Endothelial cell of umbilical vein (primary cell): ENCODE measurements at regions not wholly inside any gene's neighbourhood (a gene's known extent, or its start where the extent isn't known, plus 50 kb on each side); places are given as distances from the start of the nearest gene placed in this dataset.

Experiments
- BruUV-seq: library from RNA; stranded (reverse); fragments of 400-500 nt; replicated peaks from 2 replicates; lab custom pipeline; 2021; lab: Mats Ljungman, UMichigan
- CTCF ChIA-PET: fragments of 300-600, 350-600 bp; sonication (Branson Sonifier 250); formaldehyde crosslinking; loops from one replicate; lab custom pipeline; 2021; ENCODE audit warnings: antibody characterized with exemption, inconsistent platforms; lab: Charles Lee
- POLR2A ChIA-PET: fragments of 300-600, 350-600 bp; sonication (Branson Sonifier 250); formaldehyde crosslinking; loops from one replicate; lab custom pipeline; 2021; ENCODE audit warnings: antibody characterized with exemption, inconsistent platforms; lab: Charles Lee
- DNase-seq: peaks from one replicate; pipeline ENCODE4 v3.0.0-alpha.2; 2011; ENCODE audit warnings: low read depth, low spot score
- FAIRE-seq: peaks from 2 replicates; lab custom pipeline; 2011; peaks lifted over from hg19 to GRCh38; lab: Jason Lieb, UNC
- H2AFZ ChIP-seq: 2 replicates; pipeline ENCODE4 v1.6.0; 2012; ENCODE audit warnings: low read depth, low read length, control low read depth, inconsistent platforms
- H3K27ac ChIP-seq: 2 replicates; pipeline ENCODE4 v1.5.1; 2011; ENCODE audit warnings: low read depth, mild to moderate bottlenecking, control low read depth, low read length, moderate library complexity; ENCODE audit not compliant: insufficient read depth
- H3K27me3 ChIP-seq, 2 experiments: 2 replicates each; pipeline versions ENCODE4 v1.6.0 to v1.6.1; 2011; ENCODE audit warnings: low read length in 2 of 2, mixed read lengths in 1 of 2; ENCODE audit not compliant: control insufficient read depth in 2 of 2, insufficient read depth in 2 of 2
- H3K36me3 ChIP-seq, 2 experiments: 2 replicates in 1 of 2; 3 replicates in 1 of 2; pipeline ENCODE4 v1.5.1; 2011; ENCODE audit warnings: low read length in 2 of 2, mild to moderate bottlenecking in 1 of 2, moderate library complexity in 1 of 2; ENCODE audit not compliant: control insufficient read depth in 2 of 2, insufficient read depth in 2 of 2; ENCODE audit errors: extremely low read depth in 1 of 2
- H3K4me1 ChIP-seq: 3 replicates; pipeline ENCODE4 v1.5.1; 2011; ENCODE audit warnings: mild to moderate bottlenecking, low read length; ENCODE audit not compliant: control insufficient read depth, insufficient read depth; ENCODE audit errors: extremely low read depth
- H3K4me2 ChIP-seq: 2 replicates; pipeline ENCODE4 v1.6.1; 2011; ENCODE audit warnings: low read length, control low read depth, mixed read lengths; ENCODE audit not compliant: insufficient read depth
- H3K4me3 ChIP-seq, 3 experiments: fragments of 200-600 bp in 1 of 3; sonication (generic), shearing (Covaris generic) in 1 of 3; replicated peaks in 1 of 3; 2 replicates each; pipeline ENCODE4 v1.5.1; 2011 to 2016; ENCODE audit warnings: control low read depth in 3 of 3, low read length in 3 of 3, mild to moderate bottlenecking in 2 of 3, inconsistent platforms in 1 of 3, low read depth in 1 of 3, moderate library complexity in 1 of 3; ENCODE audit not compliant: insufficient read depth in 1 of 3
- H3K79me2 ChIP-seq: 2 replicates; pipeline ENCODE4 v1.6.0; 2012; ENCODE audit warnings: low read length, inconsistent platforms; ENCODE audit not compliant: control insufficient read depth, insufficient read depth
- H3K9ac ChIP-seq: replicated peaks from 2 replicates; pipeline ENCODE3; 2011; ENCODE audit warnings: low read length, control low read depth; ENCODE audit not compliant: insufficient read depth; ENCODE audit errors: extremely low read depth
- H3K9me1 ChIP-seq: replicated peaks from 3 replicates; pipeline ENCODE4 v1.6.0; 2011; ENCODE audit warnings: mild to moderate bottlenecking, low read length; ENCODE audit not compliant: control insufficient read depth, insufficient read depth; ENCODE audit errors: extremely low read depth
- H3K9me3 ChIP-seq: replicated peaks from 2 replicates; pipeline ENCODE4 v1.5.1; 2012; ENCODE audit warnings: low read length, inconsistent platforms; ENCODE audit not compliant: control insufficient read depth, insufficient read depth
- H4K20me1 ChIP-seq: replicated peaks from 2 replicates; pipeline ENCODE3; 2011; ENCODE audit warnings: mild to moderate bottlenecking, low read length; ENCODE audit not compliant: control insufficient read depth, insufficient read depth; ENCODE audit errors: extremely low read depth
- CTCF ChIP-seq, 2 donors: IDR thresholded peaks; 1 replicate in 1 of 2; 2 replicates in 1 of 2; pipeline ENCODE4 v1.5.1; 2011; ENCODE audit warnings: low read length in 2 of 2, mild to moderate bottlenecking in 2 of 2, moderate library complexity in 2 of 2, control low read depth in 1 of 2, inconsistent platforms in 1 of 2, low read depth in 1 of 2; ENCODE audit not compliant: insufficient read depth in 1 of 2; ENCODE audit errors: extremely low read depth in 1 of 2
- EZH2 ChIP-seq: IDR thresholded peaks from 2 replicates; pipeline ENCODE4 v1.6.1; 2012; ENCODE audit warnings: borderline replicate concordance, low read depth, mild to moderate bottlenecking, moderate library complexity, low read length, inconsistent platforms; ENCODE audit not compliant: severe bottlenecking
- FOS ChIP-seq: IDR thresholded peaks from 2 replicates; pipeline ENCODE4 v1.6.1; 2011; ENCODE audit warnings: mild to moderate bottlenecking, low read length, moderate library complexity, borderline replicate concordance; ENCODE audit not compliant: insufficient read depth
- GATA2 ChIP-seq: IDR thresholded peaks from 2 replicates; pipeline ENCODE4 v1.7.0; 2011; ENCODE audit warnings: low read depth, mild to moderate bottlenecking, moderate library complexity, mixed read lengths, low read length; ENCODE audit not compliant: insufficient read length, insufficient read depth
- JUN ChIP-seq: IDR thresholded peaks from 2 replicates; pipeline ENCODE4 v1.6.1; 2011; ENCODE audit warnings: borderline replicate concordance, low read depth; ENCODE audit not compliant: insufficient read length, insufficient read depth
- MAX ChIP-seq: IDR thresholded peaks from 2 replicates; pipeline ENCODE4 v1.6.1; 2011; ENCODE audit not compliant: insufficient read depth, insufficient read length
- MYC ChIP-seq: IDR thresholded peaks from one replicate; pipeline ENCODE4 v1.6.1; 2011; ENCODE audit warnings: mild to moderate bottlenecking, low read depth, low read length
- POLR2A ChIP-seq: IDR thresholded peaks from 2 replicates; pipeline ENCODE4 v1.6.1; 2012; ENCODE audit warnings: low read depth, mild to moderate bottlenecking, control low read depth, low read length
- POLR2AphosphoS5 ChIP-seq: IDR thresholded peaks from 2 replicates; pipeline ENCODE4 v1.6.1; 2012; ENCODE audit warnings: low read depth, mild to moderate bottlenecking, control low read depth, low read length, moderate library complexity; ENCODE audit not compliant: insufficient read depth
- dilution Hi-C: fragments of 300-500 bp; cut with MboI; formaldehyde crosslinking; loops from one replicate; pipeline ENCODE4 v1.15.0; 2019; ENCODE audit warnings: low sequenced_read_pairs; ENCODE audit not compliant: extremely low pct_ligation_motif_present
- intact Hi-C: fragments of 100-400 bp; cut with micrococcal nuclease; formaldehyde crosslinking; loops from one replicate; pipeline ENCODE4 v1.10.0; 2022

- DNase-seq, result no peak
- H3K4me3 ChIP-seq, result no peak overlapping the region
- no peaks in the 10 kb centered on the region for H3K4me1 ChIP-seq
- peaks cover 2% of the 10 kb centered on the region for H3K9me3 ChIP-seq
- FAIRE-seq, result no peak
- no peak overlapping the region for H2AFZ ChIP-seq
- H3K4me2 ChIP-seq, result no peak overlapping the region
- no TSS peak for BruUV-seq
- dilution Hi-C loops (no loop called here), intact Hi-C loops (no loop called here)
- no peaks in the 10 kb centered on the region for H3K36me3 ChIP-seq
- no peaks in the 10 kb centered on the region for H3K27me3 ChIP-seq
- H3K79me2 ChIP-seq, result no peaks in the 10 kb centered on the region
- TF ChIP-seq GATA2 (no peak), JUN (no peak), POLR2A (no peak), FOS (no peak), MAX (no peak)
- H3K27ac ChIP-seq, result no peak overlapping the region
- POLR2A ChIA-PET, result no interaction called here
- H3K9ac ChIP-seq, result no peak overlapping the region
- no peaks in the 10 kb centered on the region for H3K9me1 ChIP-seq
- CTCF ChIA-PET, result no interaction called here
- no peaks in the 10 kb centered on the region for H4K20me1 ChIP-seq
Observed at GRCh38 chr18:43514747-43515146, 237.5 kb upstream of the SYT4 start.

- ChIA-PET CTCF (no interaction called here), POLR2A (no interaction called here)
- no peaks in the 10 kb centered on the region for H3K79me2 ChIP-seq
- H2AFZ ChIP-seq, result no peak overlapping the region
- no peak for DNase-seq
- dilution Hi-C loops, result no loop called here
- intact Hi-C loops, result no loop called here
- no peak for FAIRE-seq
- peaks cover 2% of the 10 kb centered on the region for H3K9me3 ChIP-seq
- no peaks in the 10 kb centered on the region for H4K20me1 ChIP-seq
- no peak overlapping the region for H3K27ac ChIP-seq
- no peaks in the 10 kb centered on the region for H3K9me1 ChIP-seq
- H3K4me3 ChIP-seq, result no peak overlapping the region
- H3K4me2 ChIP-seq, result no peak overlapping the region
- no TSS peak for BruUV-seq
- no peaks in the 10 kb centered on the region for H3K36me3 ChIP-seq
- H3K27me3 ChIP-seq, result no peaks in the 10 kb centered on the region
- no peak overlapping the region for H3K9ac ChIP-seq
- H3K4me1 ChIP-seq, result no peaks in the 10 kb centered on the region
- TF ChIP-seq EZH2 (no peak), GATA2 (no peak), MAX (no peak), FOS (no peak), POLR2A (no peak), MYC (no peak), JUN (no peak), POLR2AphosphoS5 (no peak), CTCF (IDR thresholded peaks at IDR 0.05; ENCODE audit: extremely low read depth in 1 of 2, insufficient read depth in 1 of 2, low read depth in 1 of 2, low read length in 2 of 2) (no peak)
Observed at GRCh38 chr18:43515481-43515880, 238.2 kb upstream of the SYT4 start.
